Naive thymus-derived CD4-positive, alpha-beta T cell (primary cell): ENCODE measurements at regions not wholly inside any gene's neighbourhood (a gene's known extent, or its start where the extent isn't known, plus 50 kb on each side); places are given as distances from the start of the nearest gene placed in this dataset.

Experiments used
- ATAC-seq: fragments of 150-1000 bp; cut with Tn5 transposase; 2 replicates; pipeline ENCODE4 v1.10.0; 2021; ENCODE audit warnings: mild to moderate bottlenecking, moderate library complexity
- CTCF ChIA-PET: fragments of 350-600 bp; sonication (Branson Sonifier 250); formaldehyde crosslinking; loops from one replicate; lab custom pipeline; 2021; ENCODE audit warnings: antibody characterized with exemption; lab: Charles Lee
- POLR2A ChIA-PET: fragments of 350-600 bp; sonication (Branson Sonifier 250); formaldehyde crosslinking; loops from one replicate; lab custom pipeline; 2021; ENCODE audit warnings: antibody characterized with exemption, inconsistent platforms; lab: Charles Lee
- DNase-seq, 9 donors: peaks; one replicate each; pipeline versions ENCODE4 v3.0.0 to v3.0.0-alpha.2; 2020 to 2022; ENCODE audit warnings: mixed read lengths in 1 of 9
- H3K27ac ChIP-seq: one replicate; pipeline ENCODE4 v1.7.0; 2013; ENCODE audit warnings: mild to moderate bottlenecking, low read depth, low read length, moderate library complexity
- H3K27me3 ChIP-seq, 2 donors: one replicate each; pipeline ENCODE4 v1.7.0; 2013; ENCODE audit warnings: low read length in 2 of 2, mild to moderate bottlenecking in 2 of 2, moderate library complexity in 2 of 2; ENCODE audit not compliant: control insufficient read depth in 2 of 2, insufficient read depth in 2 of 2
- H3K36me3 ChIP-seq, 3 experiments: 1 replicate in 2 of 3; 2 replicates in 1 of 3; pipeline ENCODE4 v1.7.0; 2013; ENCODE audit warnings: low read length in 3 of 3, mild to moderate bottlenecking in 3 of 3, moderate library complexity in 1 of 3; ENCODE audit not compliant: insufficient read depth in 3 of 3, control insufficient read depth in 2 of 3
- H3K4me1 ChIP-seq, 2 donors: one replicate each; pipeline ENCODE4 v1.7.0; 2013; ENCODE audit warnings: low read length in 2 of 2, mild to moderate bottlenecking in 2 of 2, moderate library complexity in 1 of 2; ENCODE audit not compliant: control insufficient read depth in 2 of 2, insufficient read depth in 2 of 2
- H3K4me3 ChIP-seq: 2 replicates; pipeline ENCODE4 v1.7.0; 2013; ENCODE audit warnings: mild to moderate bottlenecking, low read length
- H3K9me3 ChIP-seq, 3 experiments: 1 replicate in 2 of 3; 2 replicates in 1 of 3; pipeline ENCODE4 v1.7.0; 2013; ENCODE audit warnings: low read length in 3 of 3; ENCODE audit not compliant: control insufficient read depth in 2 of 3
- H3K27ac Mint-ChIP-seq, 9 donors: one replicate each; pipeline ENCODE4 v1.8.0; 2020 to 2022; ENCODE audit warnings: mixed read lengths in 9 of 9, mild to moderate bottlenecking in 8 of 9, moderate library complexity in 5 of 9, inconsistent platforms in 2 of 9
- H3K27me3 Mint-ChIP-seq, 5 donors: one replicate each; pipeline ENCODE4 v1.8.0; 2021 to 2022; ENCODE audit warnings: mixed read lengths in 5 of 5, mild to moderate bottlenecking in 1 of 5
- H3K36me3 Mint-ChIP-seq, 5 donors: one replicate each; pipeline ENCODE4 v1.8.0; 2020 to 2022; ENCODE audit warnings: mixed read lengths in 5 of 5, mild to moderate bottlenecking in 3 of 5, inconsistent platforms in 1 of 5
- H3K4me1 Mint-ChIP-seq, 7 donors: one replicate each; pipeline ENCODE4 v1.8.0; 2020 to 2022; ENCODE audit warnings: mixed read lengths in 7 of 7, mild to moderate bottlenecking in 3 of 7, inconsistent platforms in 1 of 7
- H3K4me3 Mint-ChIP-seq, 10 donors: one replicate each; pipeline ENCODE4 v1.8.0; 2020 to 2022; ENCODE audit warnings: mild to moderate bottlenecking in 10 of 10, mixed read lengths in 10 of 10, moderate library complexity in 6 of 10, inconsistent platforms in 2 of 10
- H3K9me3 Mint-ChIP-seq, 11 donors: one replicate each; pipeline ENCODE4 v1.8.0; 2020 to 2022; ENCODE audit warnings: mixed read lengths in 11 of 11, mild to moderate bottlenecking in 4 of 11, inconsistent platforms in 1 of 11, moderate library complexity in 1 of 11
- intact Hi-C, 2 donors: fragments of 100-400 bp; cut with micrococcal nuclease; formaldehyde crosslinking; loops; one replicate each; pipeline ENCODE4 v1.15.1; 2023

DNA sequence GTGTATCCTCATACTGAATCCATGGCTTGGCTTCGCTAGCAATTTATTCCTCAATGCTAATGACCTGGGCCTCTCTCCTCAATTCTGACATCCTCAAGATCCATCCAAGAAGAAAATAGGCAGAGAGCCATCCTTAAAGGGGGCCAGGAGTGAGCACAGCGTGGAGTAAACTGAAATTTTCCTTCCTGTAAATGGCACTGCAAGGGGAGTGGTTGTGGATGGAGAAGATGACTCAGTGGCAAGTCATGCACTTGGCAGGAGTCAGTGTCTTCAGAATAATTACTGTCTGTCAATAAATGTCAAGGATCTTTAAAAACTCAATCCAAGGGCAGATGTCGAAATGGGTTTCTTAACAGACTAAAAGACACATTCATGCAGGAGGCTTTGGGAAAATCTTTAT, 88.0 kb upstream of the TMEM132C start:
- no peaks in the 10 kb centered on the region for H3K9me3 ChIP-seq
- no peaks in the 10 kb centered on the region for H3K27me3 ChIP-seq
- CTCF ChIA-PET = no interaction called here
- H3K27ac ChIP-seq = no peak overlapping the region
- ATAC-seq (no peak), DNase-seq (no peak)
- intact Hi-C loops = no loop called here
- no peaks in the 10 kb centered on the region for H3K36me3 ChIP-seq
- peaks cover under 1 to 18% (median 7%) of the 10 kb centered on the region in 11 donors for H3K9me3 Mint-ChIP-seq
- H3K27me3 Mint-ChIP-seq = no peaks in the 10 kb centered on the region
- H3K4me1 ChIP-seq = no peaks in the 10 kb centered on the region
- H3K4me1 Mint-ChIP-seq = no peaks in the 10 kb centered on the region
- no peaks in the 10 kb centered on the region for H3K36me3 Mint-ChIP-seq
- no peak overlapping the region for H3K4me3 Mint-ChIP-seq
- POLR2A ChIA-PET = no interaction called here
- H3K27ac Mint-ChIP-seq = no peak overlapping the region
- H3K4me3 ChIP-seq = no peak overlapping the region

DNA sequence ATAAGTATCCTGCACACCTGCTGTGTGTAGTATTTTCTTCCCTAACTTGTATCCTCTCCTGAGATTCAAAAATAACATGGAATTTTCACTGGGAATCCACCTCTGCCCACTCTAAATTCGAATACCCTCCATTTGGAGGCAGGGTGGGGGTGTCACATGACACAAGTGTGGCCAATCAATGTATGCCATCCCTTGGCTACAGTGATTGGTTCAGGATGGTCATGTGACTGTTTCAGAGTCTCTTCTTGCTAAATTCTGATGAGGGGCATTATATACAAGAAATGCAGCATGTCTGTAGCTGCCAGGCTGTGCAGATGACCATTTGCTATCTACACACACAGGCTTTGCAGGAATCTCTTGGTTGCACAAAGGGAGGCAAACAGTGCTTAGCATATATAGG, 86.8 kb upstream of the TMEM132C start:
- no peaks in the 10 kb centered on the region for H3K27me3 ChIP-seq

DNA sequence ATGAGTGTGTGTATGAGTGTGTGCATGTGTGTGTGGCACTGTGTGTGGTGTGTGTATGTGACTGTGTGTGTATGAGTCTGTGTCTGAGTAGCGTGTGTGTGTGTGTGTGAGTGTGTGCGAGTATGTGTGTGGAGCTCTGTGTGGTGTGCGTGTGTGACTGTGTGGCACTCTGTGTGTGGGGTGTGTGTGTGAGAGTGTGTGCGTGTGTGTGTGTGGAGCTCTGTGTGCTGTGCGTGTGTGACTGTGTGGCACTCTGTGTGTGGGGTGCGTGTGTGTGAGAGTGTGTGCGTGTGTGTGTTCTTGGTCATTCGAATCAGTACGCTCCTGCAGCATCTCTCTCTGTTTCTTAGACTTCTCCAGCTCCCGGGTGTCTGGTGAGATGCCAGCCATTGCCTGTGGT, 76.9 kb upstream of the TMEM132C start:
- Mint-ChIP-seq H3K9me3 (peaks cover 2 to 19% (median 6%) of the 10 kb centered on the region in 11 donors), H3K27me3 (peaks cover 0 to 5% (median 0%) of the 10 kb centered on the region in 5 donors), H3K4me3 (no peak overlapping the region), H3K36me3 (no peaks in the 10 kb centered on the region), H3K27ac (no peak overlapping the region), H3K4me1 (no peaks in the 10 kb centered on the region)
- Histone ChIP-seq H3K9me3 (peaks cover 0 to 4% (median 0%) of the 10 kb centered on the region in 3 experiments), H3K27ac (no peak overlapping the region), H3K27me3 (no peaks in the 10 kb centered on the region), H3K4me3 (no peak overlapping the region), H3K4me1 (no peaks in the 10 kb centered on the region), H3K36me3 (no peaks in the 10 kb centered on the region)
- ATAC-seq (peak; percentile 31), DNase-seq (no peak)
- intact Hi-C loops = no loop called here
- ChIA-PET CTCF (no interaction called here), POLR2A (no interaction called here)

More for the DNA sequence above, 86.8 kb upstream of the TMEM132C start:
- ATAC-seq (no peak), DNase-seq (no peak)
- no peak overlapping the region for H3K4me3 Mint-ChIP-seq
- CTCF ChIA-PET = no interaction called here
- intact Hi-C loops = no loop called here
- no peaks in the 10 kb centered on the region for H3K27me3 Mint-ChIP-seq
- peaks cover 0 to 5% (median 0%) of the 10 kb centered on the region in 5 donors for H3K36me3 Mint-ChIP-seq
- H3K27ac Mint-ChIP-seq = no peak overlapping the region
- H3K36me3 ChIP-seq = no peaks in the 10 kb centered on the region
- H3K4me3 ChIP-seq = no peak overlapping the region
- H3K9me3 ChIP-seq = no peaks in the 10 kb centered on the region
- POLR2A ChIA-PET = no interaction called here
- H3K9me3 Mint-ChIP-seq = peaks cover 0 to 25% (median 8%) of the 10 kb centered on the region in 11 donors
- no peaks in the 10 kb centered on the region for H3K4me1 ChIP-seq
- H3K27ac ChIP-seq = no peak overlapping the region
- no peaks in the 10 kb centered on the region for H3K4me1 Mint-ChIP-seq

DNA sequence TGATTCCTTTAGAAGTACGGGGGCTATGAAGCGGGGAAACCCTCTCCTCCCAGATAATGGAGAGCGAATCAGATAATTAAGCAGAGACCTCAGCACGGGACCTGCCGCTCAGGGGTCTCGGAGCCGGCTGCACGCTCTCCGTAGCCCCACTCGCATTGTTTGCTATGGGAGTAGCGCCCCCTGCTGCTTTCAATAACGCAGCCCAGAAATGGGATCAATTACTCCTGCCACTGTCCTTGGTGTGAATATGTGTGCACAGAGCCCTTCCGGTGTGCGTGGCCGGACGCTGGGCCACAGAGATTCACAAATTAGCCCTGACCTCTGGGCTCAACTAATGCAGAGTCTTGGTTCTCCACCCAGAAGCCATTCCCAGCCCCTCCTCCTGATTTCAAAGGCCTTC, 76.4 kb upstream of the TMEM132C start:
- DNase-seq = no peak
- Histone ChIP-seq H3K36me3 (no peaks in the 10 kb centered on the region), H3K4me1 (no peaks in the 10 kb centered on the region), H3K4me3 (no peak overlapping the region), H3K9me3 (peaks cover 0 to 4% (median 0%) of the 10 kb centered on the region in 3 experiments), H3K27me3 (no peaks in the 10 kb centered on the region), H3K27ac (no peak overlapping the region)
- no peak overlapping the region for H3K4me3 Mint-ChIP-seq
- no peaks in the 10 kb centered on the region for H3K4me1 Mint-ChIP-seq
- H3K36me3 Mint-ChIP-seq = no peaks in the 10 kb centered on the region
- intact Hi-C loops = no loop called here
- no peak for ATAC-seq
- H3K27ac Mint-ChIP-seq = no peak overlapping the region
- H3K27me3 Mint-ChIP-seq = peaks cover 0 to 5% (median 0%) of the 10 kb centered on the region in 5 donors
- POLR2A ChIA-PET = no interaction called here
- CTCF ChIA-PET = no interaction called here
- H3K9me3 Mint-ChIP-seq = peaks cover 2 to 19% (median 6%) of the 10 kb centered on the region in 11 donors

DNA sequence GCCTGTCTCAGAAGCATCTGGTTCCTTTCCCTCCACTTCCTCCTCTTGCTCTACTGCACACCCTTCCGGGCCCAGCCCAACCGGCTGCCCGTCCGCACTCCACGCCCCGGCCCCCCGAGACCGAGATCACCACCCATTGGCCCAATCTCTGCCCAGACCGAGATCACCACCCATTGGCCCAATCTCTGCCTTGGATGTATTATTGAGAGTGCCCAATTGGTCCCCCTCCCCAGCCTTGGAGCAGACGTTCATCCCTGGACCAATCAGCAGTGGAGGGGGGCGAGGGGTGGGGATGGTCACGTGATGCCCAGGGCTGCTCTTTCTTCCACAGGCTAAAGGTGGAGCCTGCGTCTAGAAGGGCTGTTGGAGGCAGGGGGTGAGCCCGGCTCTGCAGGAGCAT, 75.6 kb upstream of the TMEM132C start:
- no peak overlapping the region for H3K4me3 ChIP-seq
- H3K36me3 ChIP-seq = no peaks in the 10 kb centered on the region
- ChIA-PET POLR2A (no interaction called here), CTCF (no interaction called here)
- Mint-ChIP-seq H3K4me1 (no peaks in the 10 kb centered on the region), H3K4me3 (no peak overlapping the region), H3K9me3 (peaks cover 2 to 19% (median 6%) of the 10 kb centered on the region in 11 donors), H3K36me3 (no peaks in the 10 kb centered on the region), H3K27ac (no peak overlapping the region), H3K27me3 (peaks cover 0 to 5% (median 0%) of the 10 kb centered on the region in 5 donors)
- no peaks in the 10 kb centered on the region for H3K27me3 ChIP-seq
- intact Hi-C loops = no loop called here
- H3K9me3 ChIP-seq = peaks cover 0 to 4% (median 0%) of the 10 kb centered on the region in 3 experiments
- DNase-seq (no peak), ATAC-seq (no peak)
- H3K4me1 ChIP-seq = no peaks in the 10 kb centered on the region
- no peak overlapping the region for H3K27ac ChIP-seq

DNA sequence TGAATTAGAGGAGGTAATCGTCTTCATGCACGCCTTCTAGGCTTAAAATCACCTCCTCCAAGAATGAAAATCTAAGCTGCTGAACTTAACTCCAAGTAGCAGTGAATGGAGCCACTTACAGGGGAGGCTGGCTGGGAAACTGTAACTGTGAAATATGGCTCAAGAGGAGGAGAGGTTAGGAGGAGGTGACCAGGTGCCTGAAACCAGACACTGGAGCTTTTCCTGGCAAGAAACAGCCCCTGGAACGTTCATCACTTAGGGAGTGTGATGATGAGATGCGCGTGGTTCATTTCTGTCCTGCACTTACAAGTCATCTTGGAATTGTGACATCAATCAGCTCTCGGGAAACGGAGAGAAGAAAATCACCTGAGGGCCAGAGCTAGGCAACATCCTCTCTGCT, 62.3 kb upstream of the TMEM132C start:
- intact Hi-C loops = no loop called here
- CTCF ChIA-PET = no interaction called here

DNA sequence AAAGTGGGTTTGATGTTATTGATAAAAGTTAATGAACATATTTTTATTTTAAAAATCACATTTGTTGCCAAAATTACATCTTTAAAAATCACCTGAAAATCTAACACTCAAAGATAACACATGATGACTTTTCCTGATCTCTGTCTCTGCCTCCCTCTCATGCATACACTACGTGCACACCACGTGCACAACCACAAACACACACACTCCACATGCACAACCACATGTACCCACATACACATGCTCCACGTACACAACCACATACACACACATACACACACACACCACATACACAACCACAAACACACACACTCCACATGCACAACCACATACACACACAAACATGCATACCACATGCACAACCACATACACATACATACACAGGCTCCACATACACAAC, 61.8 kb upstream of the TMEM132C start:
- H3K36me3 ChIP-seq = no peaks in the 10 kb centered on the region
- DNase-seq (no peak), ATAC-seq (no peak)
- H3K27me3 Mint-ChIP-seq = no peaks in the 10 kb centered on the region
- ChIA-PET POLR2A (no interaction called here), CTCF (no interaction called here)
- no peaks in the 10 kb centered on the region for H3K36me3 Mint-ChIP-seq
- intact Hi-C loops = no loop called here
- no peaks in the 10 kb centered on the region for H3K4me1 ChIP-seq
- no peak overlapping the region for H3K4me3 Mint-ChIP-seq
- H3K27ac Mint-ChIP-seq = no peak overlapping the region
- H3K9me3 Mint-ChIP-seq = peaks cover 1 to 18% (median 5%) of the 10 kb centered on the region in 11 donors
- H3K27ac ChIP-seq = no peak overlapping the region
- H3K4me3 ChIP-seq = no peak overlapping the region
- no peaks in the 10 kb centered on the region for H3K27me3 ChIP-seq
- no peaks in the 10 kb centered on the region for H3K9me3 ChIP-seq
- no peaks in the 10 kb centered on the region for H3K4me1 Mint-ChIP-seq

More for the DNA sequence above, 62.3 kb upstream of the TMEM132C start:
- no peak overlapping the region for H3K27ac ChIP-seq
- DNase-seq = no peak
- Mint-ChIP-seq H3K9me3 (peaks cover 1 to 23% (median 7%) of the 10 kb centered on the region in 11 donors), H3K36me3 (no peaks in the 10 kb centered on the region), H3K4me1 (no peaks in the 10 kb centered on the region), H3K27me3 (no peaks in the 10 kb centered on the region), H3K4me3 (no peak overlapping the region), H3K27ac (no peak overlapping the region)
- ATAC-seq = no peak
- H3K9me3 ChIP-seq = no peaks in the 10 kb centered on the region
- no peaks in the 10 kb centered on the region for H3K27me3 ChIP-seq
- H3K36me3 ChIP-seq = no peaks in the 10 kb centered on the region
- no peaks in the 10 kb centered on the region for H3K4me1 ChIP-seq
- H3K4me3 ChIP-seq = no peak overlapping the region
- POLR2A ChIA-PET = no interaction called here
